ENCODE measurements at regions not wholly inside any gene's neighbourhood (a gene's known extent, or its start where the extent isn't known, plus 50 kb on each side); places are given as distances from the start of the nearest gene placed in this dataset.
"Not testable (repeated sequence)": the region's sequence is repeated elsewhere in the genome, so short reads cannot be mapped to it uniquely, and the experiment has no call there.

GRCh38 chr7:20545016-20545415 lies 70.5 kb upstream of the ABCB5 start (continued):
- TF ChIP-seq KDM4A (IDR thresholded peaks at IDR 0.05; ENCODE audit: low read depth, low read length, severe bottlenecking) (no peak), CHD1 (IDR thresholded peaks at IDR 0.05; ENCODE audit: low read depth, low read length) (no peak)

DNA sequence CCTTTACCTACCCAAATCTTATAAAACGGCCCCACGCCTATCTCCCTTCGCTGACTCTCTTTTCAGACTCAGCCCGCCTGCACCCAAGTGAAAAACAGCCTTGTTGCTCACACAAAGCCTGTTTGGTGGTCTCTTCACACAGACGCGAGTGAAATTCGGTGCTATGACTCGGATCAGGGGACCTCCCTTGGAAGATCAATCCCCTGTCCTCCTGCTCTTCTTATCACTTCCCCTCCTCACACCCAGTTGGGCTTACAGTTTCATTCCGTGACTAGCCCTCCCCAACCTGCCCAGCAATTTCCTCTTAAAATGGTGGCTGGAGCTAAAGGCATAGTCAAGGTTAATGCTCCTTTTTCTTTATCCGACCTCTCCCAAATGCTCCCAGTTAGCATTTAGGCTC lies 68.5 kb upstream of the ABCB5 start:
- H2BK20ac ChIP-seq (ENCODE audit: low read length); H3K79me1 ChIP-seq (ENCODE audit: low read depth, low read length); H4K5ac ChIP-seq (ENCODE audit: insufficient read length, low read depth, low read length); H3K14ac ChIP-seq (ENCODE audit: insufficient read length); POLR2A ChIA-PET (ENCODE audit: partially characterized antibody); H2BK15ac ChIP-seq (ENCODE audit: low read length); H4K91ac ChIP-seq (replicated peaks; ENCODE audit: insufficient read length, low read length); H4K20me1 ChIP-seq (replicated peaks in 1 of 2; ENCODE audit: control insufficient read depth in 1 of 2, insufficient read depth in 2 of 2, low read length in 2 of 2); H3K9me3 ChIP-seq (ENCODE audit: insufficient read depth in 2 of 2, low read depth in 1 of 2, low read length in 1 of 2); DNase-seq (ENCODE audit: low read depth in 1 of 2, low spot score in 2 of 2); H3K23ac ChIP-seq (ENCODE audit: insufficient read length); H3K27ac ChIP-seq (ENCODE audit: low read depth, low read length); H2AK5ac ChIP-seq (ENCODE audit: low read depth, low read length); H3K9ac ChIP-seq (replicated peaks in 1 of 4; ENCODE audit: extremely low read depth in 1 of 4, low read depth in 3 of 4, low read length in 3 of 4); H2BK120ac ChIP-seq (replicated peaks; ENCODE audit: low read depth, low read length); H3K4me2 ChIP-seq (ENCODE audit: insufficient read depth in 1 of 2, low read depth in 2 of 2, low read length in 2 of 2); H3K4me1 ChIP-seq (replicated peaks in 1 of 4; ENCODE audit: control insufficient read depth in 3 of 4, insufficient read depth in 4 of 4, low read length in 3 of 4); H3K27me3 ChIP-seq (replicated peaks in 1 of 4; ENCODE audit: control insufficient read depth in 3 of 4, extremely low read depth in 1 of 4, insufficient read depth in 3 of 4, low read length in 3 of 4); H3K79me2 ChIP-seq (ENCODE audit: control insufficient read depth in 1 of 2, insufficient read depth in 2 of 2, low read length in 2 of 2); H3K36me3 ChIP-seq (ENCODE audit: control insufficient read depth in 2 of 4, insufficient read depth in 4 of 4, low read length in 3 of 4); CTCF ChIA-PET (ENCODE audit: partially characterized antibody); H3K56ac ChIP-seq (replicated peaks; ENCODE audit: insufficient read length, low read depth, low read length); H3K4ac ChIP-seq (replicated peaks; ENCODE audit: insufficient read length, low read depth, low read length); H4K8ac ChIP-seq (ENCODE audit: extremely low read depth, insufficient read depth, low read length); H3K4me3 ChIP-seq (ENCODE audit: extremely low read depth in 1 of 4, insufficient read depth in 2 of 4, low read depth in 3 of 4, low read length in 4 of 4); FAIRE-seq; H3K23me2 ChIP-seq (ENCODE audit: low read depth, low read length): not testable (repeated sequence)
- WGBS, 2 experiments (ENCODE audit: extremely low coverage in 1 of 2, insufficient coverage in 1 of 2, insufficient read length in 1 of 2, insufficient replicate concordance in 2 of 2, low coverage in 1 of 2, low lambda C conversion rate in 2 of 2, missing lambda C conversion rate in 1 of 2), result 87% methylated on average over 10 of the region's 10 CpGs; no CpG with 5 or more reads in 1 of the 2 experiments
- peak overlapping the region; percentile 89; the same call in 1 of the 2 replicates for H2AFZ ChIP-seq (ENCODE audit: low read length)
- H2BK12ac ChIP-seq (ENCODE audit: low read depth, low read length), result peak overlapping the region; percentile 60; the same call in 1 of the 2 replicates
- H3K18ac ChIP-seq (ENCODE audit: extremely low read depth, low read length), result peak overlapping the region; percentile 32; the same call in 1 of the 2 replicates
- peak overlapping the region; percentile 24; the same call in 1 of the 2 replicates for H2BK5ac ChIP-seq (ENCODE audit: low read depth, low read length)

Data from H1 (cell line).